Fibroblast of lung (primary cell): ENCODE measurements at regions not wholly inside any gene's neighbourhood (a gene's known extent, or its start where the extent isn't known, plus 50 kb on each side); places are given as distances from the start of the nearest gene placed in this dataset.

Source experiments
- DNase-seq, 2 donors: peaks; one replicate each; pipeline versions ENCODE4 v3.0.0 to v3.0.0-alpha.2; 2010; ENCODE audit warnings: low read depth in 2 of 2
- H2AFZ ChIP-seq: 2 replicates; pipeline ENCODE4 v1.5.1; 2012; ENCODE audit warnings: low read length, control low read depth, inconsistent platforms
- H3K27ac ChIP-seq: 2 replicates; pipeline ENCODE4 v1.5.1; 2011; ENCODE audit warnings: low read length, control low read depth; ENCODE audit not compliant: insufficient read depth
- H3K27me3 ChIP-seq: 2 replicates; pipeline ENCODE4 v1.5.1; 2011; ENCODE audit warnings: mild to moderate bottlenecking, low read length; ENCODE audit not compliant: control insufficient read depth, insufficient read depth
- H3K36me3 ChIP-seq: 2 replicates; pipeline ENCODE4 v1.5.1; 2011; ENCODE audit warnings: low read length; ENCODE audit not compliant: control insufficient read depth, insufficient read depth
- H3K4me1 ChIP-seq: 2 replicates; pipeline ENCODE4 v1.5.1; 2011; ENCODE audit warnings: low read length; ENCODE audit not compliant: control insufficient read depth, insufficient read depth; ENCODE audit errors: extremely low read depth
- H3K4me2 ChIP-seq: 2 replicates; pipeline ENCODE4 v1.5.1; 2011; ENCODE audit warnings: low read length, control low read depth; ENCODE audit not compliant: insufficient read depth; ENCODE audit errors: extremely low read depth
- H3K4me3 ChIP-seq, 4 experiments: fragments of 200-600 bp in 1 of 4; sonication (generic) in 1 of 4; replicated peaks in 1 of 4; 2 replicates each; pipeline ENCODE4 v1.5.1; 2011 to 2016; ENCODE audit warnings: low read length in 4 of 4, low read depth in 3 of 4, mild to moderate bottlenecking in 3 of 4, control low read depth in 2 of 4, inconsistent platforms in 1 of 4, mixed read lengths in 1 of 4; ENCODE audit not compliant: insufficient read depth in 1 of 4; ENCODE audit errors: control extremely low read depth in 1 of 4
- H3K79me2 ChIP-seq: 2 replicates; pipeline ENCODE4 v1.5.1; 2012; ENCODE audit warnings: mild to moderate bottlenecking, low read length, inconsistent platforms; ENCODE audit not compliant: control insufficient read depth, insufficient read depth
- H3K9ac ChIP-seq: 2 replicates; pipeline ENCODE4 v1.5.1; 2011; ENCODE audit warnings: mild to moderate bottlenecking, low read length, control low read depth; ENCODE audit not compliant: insufficient read depth
- H3K9me3 ChIP-seq: 2 replicates; pipeline ENCODE4 v1.5.1; 2012; ENCODE audit warnings: low read depth, low read length; ENCODE audit not compliant: control insufficient read depth, insufficient read depth
- H4K20me1 ChIP-seq: 2 replicates; pipeline ENCODE4 v1.5.1; 2011; ENCODE audit warnings: low read length; ENCODE audit not compliant: control insufficient read depth, insufficient read depth; ENCODE audit errors: extremely low read depth
- CTCF ChIP-seq, 2 donors: IDR thresholded peaks in 1 of 2; conservative IDR thresholded peaks in 1 of 2; 1 replicate in 1 of 2; 2 replicates in 1 of 2; pipeline ENCODE4 v1.5.1; 2011 to 2012; ENCODE audit warnings: low read length in 2 of 2, control low read depth in 1 of 2, inconsistent platforms in 1 of 2, low read depth in 1 of 2, mild to moderate bottlenecking in 1 of 2
- EZH2 ChIP-seq: IDR thresholded peaks from 2 replicates; pipeline ENCODE4 v1.5.1; 2012; ENCODE audit warnings: low read length, control low read depth, mild to moderate bottlenecking; ENCODE audit errors: missing control alignments

- Histone ChIP-seq H3K9ac (no peak overlapping the region), H3K4me2 (no peak overlapping the region), H2AFZ (no peak overlapping the region), H3K9me3 (no peaks in the 10 kb centered on the region), H3K79me2 (no peaks in the 10 kb centered on the region), H4K20me1 (no peaks in the 10 kb centered on the region), H3K4me3 (no peak overlapping the region), H3K36me3 (no peaks in the 10 kb centered on the region), H3K4me1 (no peaks in the 10 kb centered on the region), H3K27ac (no peak overlapping the region), H3K27me3 (no peaks in the 10 kb centered on the region)
- DNase-seq = no peak
- TF ChIP-seq EZH2 (no peak), CTCF (conservative IDR thresholded peaks at IDR 0.05 in 1 of 2, IDR thresholded peaks at IDR 0.05 in 1 of 2; ENCODE audit: low read depth in 1 of 2, low read length in 2 of 2) (no peak)
Measured at GRCh38 chr22:48609279-48609865, 1218.3 kb downstream of the BRD1 start.

GRCh38 chr22:48607901-48608662 lies 1219.6 kb downstream of the BRD1 start:
- Histone ChIP-seq H2AFZ (no peak overlapping the region), H3K9me3 (no peaks in the 10 kb centered on the region), H4K20me1 (no peaks in the 10 kb centered on the region), H3K4me2 (no peak overlapping the region), H3K27me3 (no peaks in the 10 kb centered on the region), H3K4me3 (no peak overlapping the region), H3K9ac (no peak overlapping the region), H3K36me3 (no peaks in the 10 kb centered on the region), H3K27ac (no peak overlapping the region), H3K79me2 (no peaks in the 10 kb centered on the region), H3K4me1 (no peaks in the 10 kb centered on the region)
- DNase-seq = peak in 1 of 2 donors; percentile 24
- TF ChIP-seq CTCF (conservative IDR thresholded peaks at IDR 0.05 in 1 of 2, IDR thresholded peaks at IDR 0.05 in 1 of 2; ENCODE audit: low read depth in 1 of 2, low read length in 2 of 2) (no peak), EZH2 (no peak)

- Histone ChIP-seq H2AFZ (no peak overlapping the region), H4K20me1 (no peaks in the 10 kb centered on the region), H3K27ac (no peak overlapping the region), H3K4me1 (no peaks in the 10 kb centered on the region), H3K9ac (no peak overlapping the region), H3K4me2 (no peak overlapping the region), H3K9me3 (no peaks in the 10 kb centered on the region), H3K27me3 (no peaks in the 10 kb centered on the region), H3K4me3 (no peak overlapping the region), H3K36me3 (no peaks in the 10 kb centered on the region), H3K79me2 (no peaks in the 10 kb centered on the region)
- TF ChIP-seq EZH2 (no peak), CTCF (conservative IDR thresholded peaks at IDR 0.05 in 1 of 2, IDR thresholded peaks at IDR 0.05 in 1 of 2; ENCODE audit: low read depth in 1 of 2, low read length in 2 of 2) (no peak)
- no peak for DNase-seq
Measured at GRCh38 chr22:48606684-48607307, 1220.9 kb downstream of the BRD1 start.
